NCI-H2029 (cell line): ENCODE measurements at regions not wholly inside any gene's neighbourhood (a gene's known extent, or its start where the extent isn't known, plus 50 kb on each side); places are given as distances from the start of the nearest gene placed in this dataset.
"Not testable (repeated sequence)": the region's sequence is repeated elsewhere in the genome, so short reads cannot be mapped to it uniquely, and the experiment has no call there.

ENCODE experiments used
- DNase-seq: peaks from one replicate; lab custom pipeline; 2025; lab: John Stamatoyannopoulos, UW

DNA sequence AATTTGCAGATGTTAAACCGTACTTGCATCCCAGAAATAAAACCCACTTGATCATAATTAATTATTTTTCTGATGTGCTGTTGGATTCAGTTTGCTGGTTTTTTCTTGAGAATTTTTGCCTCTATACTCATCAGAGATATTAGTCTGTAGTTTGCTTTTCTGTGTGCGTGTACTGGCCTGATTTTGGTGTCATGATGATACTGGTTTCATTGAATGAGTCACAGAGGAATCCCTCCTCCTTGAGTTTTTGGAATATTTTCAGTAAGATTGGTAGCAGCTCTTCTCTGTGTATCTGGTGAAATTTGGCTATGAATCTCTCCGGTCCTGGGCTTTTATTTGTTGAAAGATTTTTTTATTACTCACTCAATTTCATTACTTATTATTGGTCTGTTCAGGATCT is 100.4 kb upstream of the PMCH start:
- no peak for DNase-seq

GRCh38 chr12:102297412-102297811 is 99.8 kb upstream of the PMCH start:
- DNase-seq: no peak

DNA sequence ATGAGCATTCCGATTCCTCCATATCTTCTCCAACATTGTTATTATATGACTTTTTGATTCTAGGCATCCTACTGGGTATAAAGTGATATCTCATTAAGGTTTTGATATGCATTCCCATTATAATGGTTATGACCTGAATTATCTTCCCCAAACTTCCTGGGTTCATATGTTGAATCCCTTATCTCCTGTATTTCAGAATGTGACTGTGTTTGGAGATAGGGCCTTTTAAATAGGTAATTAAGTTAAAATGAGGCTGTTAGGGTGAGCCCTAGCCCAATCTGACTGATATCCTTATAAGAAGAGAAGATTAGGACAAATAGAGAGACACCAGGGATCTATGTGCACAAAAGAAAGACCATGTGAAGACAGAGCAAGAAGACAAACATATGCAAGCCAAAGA is 96.9 kb upstream of the PMCH start:
- DNase-seq: no peak

DNA sequence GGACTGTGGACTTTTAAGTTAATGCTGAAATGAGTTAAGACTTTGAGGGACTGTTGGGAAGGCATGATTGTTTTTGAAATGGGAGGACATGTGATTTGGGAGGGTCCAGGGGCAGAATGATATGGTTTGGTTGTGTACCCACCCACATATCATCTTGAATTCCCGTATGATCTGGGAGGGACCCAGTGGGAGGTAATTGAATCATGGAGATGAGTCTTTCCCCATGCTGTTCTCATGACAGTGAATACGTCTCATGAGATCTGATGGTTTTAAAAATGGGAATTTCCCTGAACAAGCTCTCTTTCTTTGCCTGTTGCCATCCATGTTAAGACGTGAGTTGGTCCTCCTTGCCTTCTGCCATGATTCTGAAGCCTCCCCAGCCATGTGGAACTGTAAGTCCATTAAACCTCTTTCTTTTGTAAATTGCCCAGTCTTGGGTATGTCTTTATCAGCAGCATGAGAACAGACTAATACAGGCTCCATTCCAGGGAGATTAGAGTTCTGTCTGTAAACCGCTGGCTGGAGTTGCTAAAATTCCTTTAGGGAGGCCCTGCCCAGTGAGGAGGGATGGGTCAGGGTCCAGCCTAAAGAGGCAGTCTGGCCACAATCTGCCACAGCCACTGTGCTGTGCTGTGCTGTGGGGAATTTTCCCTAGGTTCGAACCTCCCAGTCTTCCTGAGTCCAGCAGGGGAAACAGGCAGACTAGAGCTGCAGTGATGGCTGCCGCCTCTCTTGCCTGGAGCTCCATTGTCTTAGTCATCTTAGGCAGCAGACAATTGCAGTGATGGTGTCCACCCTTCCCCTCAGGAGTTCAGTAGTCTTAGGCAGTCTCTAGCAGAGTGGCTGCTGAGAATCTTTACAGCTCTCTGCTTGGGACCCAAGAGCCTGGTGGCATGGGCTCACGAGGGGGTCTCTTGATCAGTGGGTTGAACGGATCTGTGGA is 94.1 kb upstream of the PMCH start:
- DNase-seq: not testable (repeated sequence)

DNA sequence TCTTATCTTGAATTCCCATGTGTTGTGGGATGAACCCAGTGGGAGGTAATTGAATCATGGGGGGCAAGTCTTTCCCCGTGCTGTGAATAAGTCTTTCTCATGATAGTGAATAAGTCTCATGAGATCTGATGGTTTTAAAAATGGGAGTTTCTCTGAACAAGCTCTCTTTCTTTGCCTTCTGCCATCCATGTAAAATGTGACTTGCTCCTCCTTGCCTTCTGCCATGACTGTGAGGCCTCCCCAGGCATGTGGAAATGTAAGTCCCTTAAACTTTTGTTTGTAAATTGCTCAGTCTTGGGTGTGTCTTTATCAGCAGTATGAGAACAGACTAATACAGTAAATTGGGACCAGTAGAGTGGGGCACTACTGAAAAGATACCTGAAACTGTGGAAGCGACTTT is 92.1 kb upstream of the PMCH start:
- not testable (repeated sequence) for DNase-seq

DNA sequence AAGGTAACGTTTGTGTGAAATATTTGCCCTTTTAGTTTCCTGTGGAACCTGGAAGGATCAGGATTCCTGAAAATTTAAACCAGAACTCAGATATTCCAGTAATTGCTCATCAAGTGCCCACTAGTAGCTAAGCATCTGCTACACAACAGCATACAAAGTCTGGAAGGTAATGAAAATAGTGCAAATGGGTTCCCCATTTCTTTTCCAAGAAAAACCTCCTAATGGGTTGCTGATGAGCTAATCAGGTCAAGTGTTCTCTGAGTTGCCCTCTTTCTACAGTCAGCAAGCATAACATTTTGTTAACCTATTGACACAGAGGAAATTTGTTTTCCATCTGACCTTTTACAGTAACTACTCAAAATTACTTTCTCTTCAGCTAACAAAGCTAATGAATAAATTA is 83.6 kb upstream of the PMCH start:
- no peak for DNase-seq

GRCh38 chr12:102255687-102256086 is 58.1 kb upstream of the PMCH start:
- not testable (repeated sequence) for DNase-seq

- DNase-seq: not testable (repeated sequence)
Observed at GRCh38 chr12:102251005-102251404, 53.4 kb upstream of the PMCH start.

- DNase-seq: no peak
Observed at GRCh38 chr12:102249079-102249841, 51.6 kb upstream of the PMCH start.
